GM10266 (cell line): ENCODE measurements at regions not wholly inside any gene's neighbourhood (a gene's known extent, or its start where the extent isn't known, plus 50 kb on each side); places are given as distances from the start of the nearest gene placed in this dataset.

Source experiments
- DNase-seq: peaks from one replicate; pipeline ENCODE4 v3.0.0; 2012; ENCODE audit errors: extremely low spot score
- TF ChIP-seq, protein P1 (sequence below): IDR thresholded peaks from 2 replicates; pipeline ENCODE4 v1.5.1; 2012; ENCODE audit warnings: mild to moderate bottlenecking, low read depth; ENCODE audit not compliant: control insufficient read depth, insufficient read depth; ENCODE audit errors: missing control alignments

GRCh38 chr2:220006152-220006621 is 378.8 kb downstream of the SLC4A3 start:
- DNase-seq: no peak
- TF ChIP-seq, protein P1, sequence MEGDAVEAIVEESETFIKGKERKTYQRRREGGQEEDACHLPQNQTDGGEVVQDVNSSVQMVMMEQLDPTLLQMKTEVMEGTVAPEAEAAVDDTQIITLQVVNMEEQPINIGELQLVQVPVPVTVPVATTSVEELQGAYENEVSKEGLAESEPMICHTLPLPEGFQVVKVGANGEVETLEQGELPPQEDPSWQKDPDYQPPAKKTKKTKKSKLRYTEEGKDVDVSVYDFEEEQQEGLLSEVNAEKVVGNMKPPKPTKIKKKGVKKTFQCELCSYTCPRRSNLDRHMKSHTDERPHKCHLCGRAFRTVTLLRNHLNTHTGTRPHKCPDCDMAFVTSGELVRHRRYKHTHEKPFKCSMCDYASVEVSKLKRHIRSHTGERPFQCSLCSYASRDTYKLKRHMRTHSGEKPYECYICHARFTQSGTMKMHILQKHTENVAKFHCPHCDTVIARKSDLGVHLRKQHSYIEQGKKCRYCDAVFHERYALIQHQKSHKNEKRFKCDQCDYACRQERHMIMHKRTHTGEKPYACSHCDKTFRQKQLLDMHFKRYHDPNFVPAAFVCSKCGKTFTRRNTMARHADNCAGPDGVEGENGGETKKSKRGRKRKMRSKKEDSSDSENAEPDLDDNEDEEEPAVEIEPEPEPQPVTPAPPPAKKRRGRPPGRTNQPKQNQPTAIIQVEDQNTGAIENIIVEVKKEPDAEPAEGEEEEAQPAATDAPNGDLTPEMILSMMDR: no peak

DNA sequence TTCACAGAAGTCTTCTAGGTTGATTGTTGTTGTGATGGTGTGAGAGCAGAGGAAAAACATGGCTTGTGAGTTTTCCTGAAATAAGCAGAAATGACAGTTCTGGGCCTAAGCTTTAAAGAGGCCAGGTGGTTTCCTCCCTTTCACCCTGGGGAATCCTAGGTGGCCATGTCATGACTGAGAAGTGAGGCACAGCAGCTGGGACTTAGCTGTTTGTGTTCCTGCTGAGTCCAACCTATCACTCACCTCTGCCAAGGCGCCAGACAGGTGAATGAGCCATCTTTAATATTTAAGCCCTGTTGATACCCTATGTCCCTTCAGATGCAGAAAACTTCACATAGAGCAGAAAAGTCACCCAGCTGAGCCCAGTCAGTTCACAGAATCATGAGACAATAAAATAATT is 384.4 kb downstream of the SLC4A3 start:
- no peak for DNase-seq
- TF ChIP-seq, protein P1: no peak

- TF ChIP-seq, protein P1: no peak
- DNase-seq: no peak
Observed at GRCh38 chr2:220014961-220015360, 387.5 kb downstream of the SLC4A3 start.

DNA sequence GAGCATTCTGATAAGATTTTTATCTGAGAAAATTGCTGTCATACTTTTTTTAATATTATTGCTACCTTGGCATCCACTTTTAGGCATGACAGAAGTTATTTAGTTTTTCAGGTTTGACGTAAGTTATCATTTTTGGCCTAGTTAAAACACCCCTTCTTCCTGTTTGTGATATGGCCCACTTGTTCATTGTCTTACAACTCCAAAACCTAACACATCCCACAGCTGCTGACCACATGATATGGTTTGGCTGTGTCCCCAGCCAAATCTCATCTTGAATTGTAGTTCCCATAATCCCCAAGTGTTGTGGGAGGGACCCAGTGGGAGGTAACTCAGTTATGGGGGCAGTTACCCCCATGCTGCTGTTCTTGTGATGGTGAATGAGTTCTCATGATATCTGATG is 388.1 kb downstream of the SLC4A3 start:
- DNase-seq: no peak

DNA sequence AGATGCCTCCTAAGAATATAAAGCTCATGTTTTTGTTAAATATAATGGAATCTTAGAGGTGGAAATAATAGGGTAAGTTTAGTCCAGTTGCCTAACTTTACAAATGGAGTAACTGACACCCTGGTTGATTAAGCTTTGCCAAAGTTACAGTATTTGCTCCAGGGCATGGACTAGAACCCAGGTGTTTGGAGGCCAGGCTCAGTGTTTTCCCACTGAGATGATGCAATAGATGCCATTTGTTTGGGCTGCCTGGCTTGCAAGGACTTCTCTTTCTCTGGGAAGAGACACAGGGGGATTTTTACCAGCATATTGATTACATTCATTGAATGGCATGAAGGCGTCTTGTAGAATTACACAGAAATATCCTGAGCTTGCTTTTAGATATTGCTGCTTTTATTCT is 397.8 kb downstream of the SLC4A3 start:
- DNase-seq: no peak
- TF ChIP-seq, protein P1: no peak

More for the DNA sequence above, 388.1 kb downstream of the SLC4A3 start:
- TF ChIP-seq, protein P1: no peak

DNA sequence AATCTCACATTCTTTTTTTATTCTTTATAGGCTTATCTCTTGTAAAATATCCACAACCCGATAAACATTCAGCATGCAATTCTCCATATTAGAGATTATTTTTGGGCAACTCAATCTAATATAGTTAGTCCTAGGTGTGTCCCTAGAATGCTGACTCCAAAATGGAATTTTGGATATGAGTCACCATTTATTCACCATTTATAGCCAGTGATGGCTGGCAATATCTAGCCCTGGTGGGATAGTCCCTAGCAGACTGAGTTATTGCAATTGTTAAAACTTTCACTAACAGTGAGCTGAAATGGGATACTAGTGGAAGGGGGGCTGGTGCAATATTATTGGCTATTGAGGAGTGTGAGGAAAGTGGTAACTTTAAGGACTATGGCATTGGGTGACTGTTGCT is 401.6 kb downstream of the SLC4A3 start:
- DNase-seq: no peak
- TF ChIP-seq, protein P1: no peak

DNA sequence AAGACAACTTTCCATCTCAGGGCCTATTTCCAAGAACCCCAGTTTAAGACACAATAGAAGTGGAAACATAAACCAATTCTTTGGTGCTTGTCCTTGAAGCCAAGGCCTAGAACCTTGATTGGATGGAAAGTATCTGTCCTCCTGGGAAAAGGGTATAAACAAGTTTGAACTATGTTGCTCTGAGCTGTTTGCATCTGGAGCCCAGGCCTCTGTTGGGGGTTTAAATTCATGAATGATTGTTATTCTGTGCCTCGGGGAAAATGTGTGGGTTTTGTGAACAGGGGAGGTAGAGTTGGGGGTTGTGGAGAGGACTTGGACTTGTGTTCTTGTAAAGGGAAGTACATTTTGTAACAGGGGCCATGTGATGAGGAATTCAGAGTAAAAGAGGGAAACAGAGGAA is 406.1 kb downstream of the SLC4A3 start:
- DNase-seq: no peak
- TF ChIP-seq, protein P1: no peak
